ENCODE measurements at regions not wholly inside any gene's neighbourhood (a gene's known extent, or its start where the extent isn't known, plus 50 kb on each side); places are given as distances from the start of the nearest gene placed in this dataset.

GRCh38 chr1:98277118-98277517 is 356.3 kb upstream of the DPYD start:
- no peak for TF ChIP-seq POLR2A (IDR thresholded peaks at IDR 0.05)
- TF ChIP-seq CTCF (IDR thresholded peaks at IDR 0.05): no peak
